Nephron progenitor cell (in vitro differentiated cells): ENCODE measurements at regions not wholly inside any gene's neighbourhood (a gene's known extent, or its start where the extent isn't known, plus 50 kb on each side); places are given as distances from the start of the nearest gene placed in this dataset.

Experiments used
- DNase-seq: peaks from one replicate; pipeline ENCODE4 v3.0.0; 2021
- H3K27ac Mint-ChIP-seq: 2 replicates; pipeline ENCODE4 v1.8.0; 2021; ENCODE audit warnings: mild to moderate bottlenecking, moderate library complexity, mixed read lengths
- H3K27me3 Mint-ChIP-seq: 2 replicates; pipeline ENCODE4 v1.8.0; 2021; ENCODE audit warnings: mild to moderate bottlenecking, low read depth, mixed read lengths; ENCODE audit not compliant: poor library complexity
- H3K36me3 Mint-ChIP-seq: 2 replicates; pipeline ENCODE4 v1.8.0; 2021; ENCODE audit warnings: low read depth, mixed read lengths
- H3K4me1 Mint-ChIP-seq: 2 replicates; pipeline ENCODE4 v1.8.0; 2021; ENCODE audit warnings: mixed read lengths
- H3K4me3 Mint-ChIP-seq: 2 replicates; pipeline ENCODE4 v1.8.0; 2021; ENCODE audit warnings: mild to moderate bottlenecking, moderate library complexity, mixed read lengths
- H3K9me3 Mint-ChIP-seq: 2 replicates; pipeline ENCODE4 v1.8.0; 2021; ENCODE audit warnings: mild to moderate bottlenecking, moderate library complexity, mixed read lengths
- CTCF ChIP-seq: fragments of 200-600 bp; sonication (generic); IDR thresholded peaks from 2 replicates; pipeline ENCODE4 v1.5.0; 2021; ENCODE audit warnings: antibody characterized with exemption

DNA sequence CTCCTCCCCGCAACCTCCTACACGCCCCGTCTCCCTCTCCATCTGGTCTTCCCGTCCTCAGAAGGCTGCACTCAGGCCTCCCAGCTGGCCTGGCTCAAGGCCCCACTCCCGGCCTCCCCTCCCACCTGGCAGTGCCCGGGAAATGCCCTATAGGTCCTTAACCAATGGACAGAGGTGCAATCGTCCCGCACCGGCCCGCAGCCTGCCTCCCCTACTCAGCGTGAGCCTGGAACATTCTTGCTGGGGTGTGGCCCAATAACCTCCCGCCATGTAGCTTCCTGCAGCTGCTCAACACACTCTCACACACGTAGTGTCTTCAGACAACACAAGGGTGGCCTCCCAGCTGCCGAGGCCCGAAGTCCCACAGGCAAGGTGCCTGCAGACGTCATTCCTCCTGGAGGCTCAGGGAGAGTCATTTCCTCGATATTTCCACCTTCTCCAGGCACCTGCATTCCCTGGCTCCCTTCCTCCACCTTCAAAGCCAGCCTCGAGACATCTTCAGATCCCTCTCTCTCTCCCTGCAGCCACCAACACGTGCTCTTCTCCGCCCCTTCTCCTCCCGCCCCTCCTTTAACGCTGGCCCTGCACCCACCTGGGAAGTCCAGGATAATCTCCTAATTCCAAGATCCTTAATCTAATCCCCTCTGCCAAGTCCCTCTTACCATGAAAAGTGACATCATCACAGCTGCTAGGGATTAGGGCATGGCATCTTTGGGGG is 56.2 kb downstream of the ADRA2C start:
- H3K4me3 Mint-ChIP-seq: no peak overlapping the region
- no peak overlapping the region for H3K27ac Mint-ChIP-seq
- no peak for DNase-seq
- H3K36me3 Mint-ChIP-seq: no peaks in the 10 kb centered on the region
- TF ChIP-seq CTCF: no peak
- peaks cover 30% of the 10 kb centered on the region for H3K27me3 Mint-ChIP-seq
- peaks cover 3% of the 10 kb centered on the region for H3K9me3 Mint-ChIP-seq
- H3K4me1 Mint-ChIP-seq: peaks cover 29% of the 10 kb centered on the region

DNA sequence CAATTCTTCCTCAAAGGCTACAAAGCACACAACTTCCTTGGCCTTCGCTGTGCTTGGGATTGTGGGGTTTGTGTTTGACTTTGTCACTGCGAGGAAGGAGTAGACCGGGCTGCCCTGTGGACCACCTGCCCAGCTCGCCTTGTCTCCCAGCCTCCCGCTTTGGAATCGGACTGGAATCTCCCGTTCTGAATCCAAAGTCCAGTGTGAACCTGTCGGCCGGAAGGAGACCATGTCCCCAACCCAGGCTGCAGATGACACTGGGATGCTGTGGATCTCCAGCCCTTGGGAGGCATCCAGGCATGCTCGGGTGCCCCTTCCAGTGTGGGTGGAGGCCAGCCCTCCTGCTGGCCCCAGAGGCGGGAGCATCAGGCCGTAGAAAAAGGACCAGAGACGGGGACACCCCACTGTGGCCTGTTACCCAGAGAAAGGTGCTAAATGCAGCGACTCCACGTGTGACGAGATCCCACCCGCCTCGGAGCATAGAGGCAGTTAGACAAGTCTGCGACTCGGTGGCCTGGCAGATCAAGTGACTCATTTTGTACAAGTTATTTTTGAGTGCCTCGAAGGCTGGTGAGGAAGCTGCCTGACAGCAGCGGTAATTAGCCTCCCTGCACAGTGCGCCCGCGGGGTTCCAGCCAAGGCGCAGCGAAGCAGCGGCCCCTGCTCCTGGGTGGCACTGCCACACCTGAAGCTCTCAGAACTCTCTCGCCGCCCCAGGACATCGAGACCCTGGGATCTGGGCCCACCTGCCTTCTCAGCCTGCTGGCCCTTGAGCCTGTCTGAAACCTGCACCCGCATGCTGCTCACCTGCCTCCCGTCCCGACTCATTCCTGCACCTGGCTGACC is 57.5 kb downstream of the ADRA2C start:
- H3K4me3 Mint-ChIP-seq: no peak overlapping the region
- no peak for TF ChIP-seq CTCF
- H3K4me1 Mint-ChIP-seq: peaks cover 29% of the 10 kb centered on the region
- H3K9me3 Mint-ChIP-seq: peaks cover 3% of the 10 kb centered on the region
- no peak overlapping the region for H3K27ac Mint-ChIP-seq
- peaks cover 29% of the 10 kb centered on the region for H3K27me3 Mint-ChIP-seq
- DNase-seq: no peak
- no peaks in the 10 kb centered on the region for H3K36me3 Mint-ChIP-seq

DNA sequence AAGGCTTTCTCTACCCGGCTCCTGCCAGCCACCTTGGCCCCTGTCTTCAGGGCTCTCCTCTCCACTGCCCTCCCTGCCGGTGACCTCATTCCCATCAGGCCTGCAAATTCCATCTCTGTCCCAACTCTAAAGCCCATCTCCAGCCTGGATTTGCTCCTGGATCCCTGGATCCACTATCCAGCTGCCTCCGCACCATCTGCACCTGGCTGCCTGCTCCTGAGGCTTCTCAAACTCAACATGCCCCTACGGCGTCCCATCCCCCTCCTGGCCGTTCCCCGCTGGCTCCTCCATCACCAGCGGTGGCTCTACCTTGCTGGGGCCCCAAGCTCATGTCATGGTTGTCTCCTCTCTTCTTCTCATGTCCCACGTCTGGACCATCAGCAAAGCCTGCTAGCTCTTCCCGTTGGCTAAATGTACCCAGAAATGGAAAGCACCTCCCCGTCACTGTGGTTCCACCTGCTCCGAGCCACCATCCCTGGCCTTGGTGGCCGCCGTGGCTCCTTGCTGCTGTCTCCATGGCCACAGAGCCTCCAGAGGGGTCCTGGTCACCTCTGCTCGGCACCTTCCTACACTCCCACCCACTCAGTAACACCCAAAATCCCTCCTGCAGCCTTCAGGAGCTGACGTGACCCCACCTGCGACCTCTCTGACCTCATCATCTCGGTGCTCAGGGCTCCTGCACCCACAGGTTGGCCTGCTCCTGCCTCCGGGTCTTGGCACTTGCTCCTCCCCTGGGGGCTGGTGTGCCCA is 58.5 kb downstream of the ADRA2C start:
- H3K4me1 Mint-ChIP-seq: peaks cover 29% of the 10 kb centered on the region
- no peak overlapping the region for H3K27ac Mint-ChIP-seq
- no peak for DNase-seq
- H3K36me3 Mint-ChIP-seq: no peaks in the 10 kb centered on the region
- H3K9me3 Mint-ChIP-seq: no peaks in the 10 kb centered on the region
- peaks cover 35% of the 10 kb centered on the region for H3K27me3 Mint-ChIP-seq
- no peak overlapping the region for H3K4me3 Mint-ChIP-seq
- TF ChIP-seq CTCF: no peak

- H3K27me3 Mint-ChIP-seq: peaks cover 29% of the 10 kb centered on the region
- TF ChIP-seq CTCF: no peak
- H3K4me1 Mint-ChIP-seq: peaks cover 35% of the 10 kb centered on the region
Measured at GRCh38 chr4:3825530-3825929, 59.3 kb downstream of the ADRA2C start.

GRCh38 chr4:3826247-3827172 is 60.3 kb downstream of the ADRA2C start:
- DNase-seq: no peak
- TF ChIP-seq CTCF: no peak
- Mint-ChIP-seq H3K27ac (no peak overlapping the region), H3K36me3 (no peaks in the 10 kb centered on the region), H3K4me1 (peaks cover 35% of the 10 kb centered on the region), H3K27me3 (peaks cover 24% of the 10 kb centered on the region), H3K4me3 (no peak overlapping the region), H3K9me3 (no peaks in the 10 kb centered on the region)

More at GRCh38 chr4:3825530-3825929, 59.3 kb downstream of the ADRA2C start:
- Mint-ChIP-seq H3K27ac (no peak overlapping the region), H3K4me3 (no peak overlapping the region), H3K36me3 (no peaks in the 10 kb centered on the region), H3K9me3 (no peaks in the 10 kb centered on the region)
- no peak for DNase-seq
